Smooth muscle cell of the brain vasculature (primary cell): ENCODE measurements at regions not wholly inside any gene's neighbourhood (a gene's known extent, or its start where the extent isn't known, plus 50 kb on each side); places are given as distances from the start of the nearest gene placed in this dataset.
"Not testable (repeated sequence)": the region's sequence is repeated elsewhere in the genome, so short reads cannot be mapped to it uniquely, and the experiment has no call there.

Experiments
- DNase-seq: peaks from one replicate; pipeline ENCODE4 v3.0.0-alpha.2; 2012; ENCODE audit warnings: low read depth, low spot score

DNA sequence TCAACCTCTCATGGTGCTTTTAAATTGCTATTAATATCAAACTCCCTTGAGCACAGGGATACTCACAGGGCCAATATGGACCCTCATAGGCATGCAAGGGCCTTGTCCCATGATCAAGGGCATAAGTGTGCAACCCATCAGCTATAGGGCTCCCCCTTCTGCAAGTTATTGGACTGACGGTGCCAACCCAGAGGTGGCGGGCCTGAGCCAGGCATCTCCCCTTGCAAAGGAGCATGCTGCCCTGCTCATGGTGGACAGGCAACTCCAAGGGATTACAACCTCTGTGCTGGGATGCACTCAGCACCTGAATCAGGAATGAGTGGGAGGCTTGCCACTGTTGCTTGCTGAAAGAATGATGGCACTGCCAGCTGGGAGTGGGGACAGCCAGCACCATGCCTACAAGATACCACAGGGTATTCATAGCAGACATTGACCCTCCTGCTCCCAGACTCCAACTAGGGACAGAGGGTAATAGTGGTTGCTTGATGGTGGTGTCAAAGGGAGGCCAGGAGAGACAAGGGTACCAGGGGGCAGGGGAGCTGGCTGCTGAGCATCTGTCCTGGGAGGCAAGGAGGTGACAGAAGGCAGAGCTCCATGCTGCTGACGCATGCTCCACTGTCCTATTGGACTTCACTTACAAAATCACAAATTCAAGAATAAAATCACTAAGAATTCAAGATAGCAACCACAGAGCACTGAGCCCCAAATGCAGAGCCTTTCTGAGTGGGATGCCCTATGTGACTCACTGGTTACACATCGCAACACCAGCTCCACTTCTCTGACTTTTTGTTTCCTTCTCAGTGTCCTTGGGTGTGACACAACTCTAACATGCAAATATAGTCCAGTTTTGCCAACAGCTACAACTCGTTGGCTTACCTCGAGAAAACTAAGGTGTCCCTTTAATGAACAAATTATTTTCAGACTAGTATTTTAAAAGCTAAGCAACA, 157.1 kb upstream of the CCDC150 start:
- no peak for DNase-seq

DNA sequence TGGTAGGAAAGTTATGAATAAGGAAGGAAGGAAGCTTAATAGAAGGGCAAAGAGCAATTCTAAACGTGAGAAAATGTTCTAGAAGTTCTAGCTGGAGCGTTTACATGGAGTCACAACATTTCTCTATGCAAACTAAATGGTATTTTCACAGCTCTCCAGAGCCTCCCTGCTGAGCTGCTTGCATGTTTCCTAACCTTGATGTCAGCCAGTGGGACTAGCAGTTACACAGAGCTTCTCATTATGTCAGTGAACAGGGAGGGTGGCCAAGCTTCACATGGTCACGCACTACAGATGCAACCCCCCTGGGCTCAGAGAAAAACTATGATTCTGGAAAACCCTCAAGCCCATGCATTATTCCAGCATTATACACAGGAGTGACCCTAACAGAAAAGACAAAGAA, 153.4 kb upstream of the CCDC150 start:
- DNase-seq, result peak; percentile 36

DNA sequence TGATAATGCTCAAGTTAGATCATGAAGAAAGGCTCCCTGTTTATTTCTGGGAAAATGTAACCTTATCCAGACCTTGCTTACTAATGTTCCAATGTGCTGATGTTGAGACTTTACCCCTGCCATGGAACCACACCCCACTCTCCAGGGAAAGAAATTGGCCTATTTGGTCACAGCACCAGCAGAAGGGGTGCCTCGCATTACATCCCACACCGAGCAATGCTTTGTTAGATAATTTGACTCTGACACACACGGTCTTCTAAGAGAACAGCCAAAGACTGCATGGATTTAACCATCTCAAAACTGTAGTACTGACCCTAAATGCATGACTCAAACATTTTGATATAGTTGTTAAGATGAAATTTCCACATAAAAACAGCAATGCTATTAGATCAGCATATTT, 152.1 kb upstream of the CCDC150 start:
- DNase-seq, result no peak

DNA sequence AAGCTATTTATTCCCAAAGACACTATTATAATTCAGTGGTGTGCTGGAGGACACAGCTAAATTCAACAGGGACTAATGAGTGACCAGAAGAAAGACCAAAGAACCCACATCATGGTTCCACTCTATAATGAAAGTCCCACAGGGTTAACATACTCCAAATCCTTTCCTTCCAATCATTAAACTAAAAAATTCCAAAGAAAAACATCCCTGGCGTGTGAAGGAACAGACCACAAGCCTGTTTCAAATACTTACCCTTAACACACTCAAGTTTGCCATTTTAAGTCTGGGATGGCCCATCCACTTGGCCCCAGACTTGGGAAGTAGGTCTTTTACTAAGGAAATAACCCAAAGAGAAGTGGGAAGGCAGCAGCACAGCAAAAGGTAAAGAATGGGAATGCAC, 150.1 kb upstream of the CCDC150 start:
- no peak for DNase-seq

DNA sequence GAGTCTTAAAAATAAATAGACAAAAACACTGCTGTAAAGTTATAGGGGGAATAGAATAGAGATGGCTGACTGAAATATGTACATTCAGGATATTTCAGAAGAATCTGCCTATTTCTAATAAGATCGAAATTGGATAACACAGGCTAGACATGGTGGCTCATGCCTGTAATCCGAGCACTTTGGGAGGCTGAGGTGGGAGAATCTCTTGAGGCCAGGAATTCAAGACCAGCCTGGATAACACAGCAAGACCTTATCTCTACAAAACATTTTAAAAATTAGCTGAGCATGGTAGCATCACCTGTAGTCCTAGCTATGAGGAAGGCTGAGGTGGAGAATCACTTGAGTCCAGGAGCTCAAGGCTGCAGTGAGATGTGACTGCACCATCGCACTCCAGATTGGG, 146.6 kb upstream of the CCDC150 start:
- no peak for DNase-seq

DNA sequence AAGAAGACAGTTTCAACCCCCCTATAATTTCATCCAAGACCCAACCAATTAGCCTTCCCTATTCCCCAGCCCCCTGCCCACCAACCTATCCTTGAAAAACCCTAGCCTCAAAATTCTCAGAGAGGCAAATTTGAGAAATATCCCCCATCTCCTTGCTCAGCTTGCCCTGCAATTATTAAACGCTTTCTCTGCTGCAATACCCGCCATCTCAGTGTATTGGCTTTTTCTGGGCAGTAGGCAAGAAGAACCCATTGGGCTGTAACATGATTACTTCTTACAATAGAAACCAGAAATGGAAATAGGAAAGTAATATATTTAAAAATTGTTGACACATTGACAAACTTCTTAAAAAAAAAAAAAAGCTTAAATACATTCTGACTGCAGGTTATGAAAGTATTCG, 140.6 kb upstream of the CCDC150 start:
- DNase-seq, result no peak

DNA sequence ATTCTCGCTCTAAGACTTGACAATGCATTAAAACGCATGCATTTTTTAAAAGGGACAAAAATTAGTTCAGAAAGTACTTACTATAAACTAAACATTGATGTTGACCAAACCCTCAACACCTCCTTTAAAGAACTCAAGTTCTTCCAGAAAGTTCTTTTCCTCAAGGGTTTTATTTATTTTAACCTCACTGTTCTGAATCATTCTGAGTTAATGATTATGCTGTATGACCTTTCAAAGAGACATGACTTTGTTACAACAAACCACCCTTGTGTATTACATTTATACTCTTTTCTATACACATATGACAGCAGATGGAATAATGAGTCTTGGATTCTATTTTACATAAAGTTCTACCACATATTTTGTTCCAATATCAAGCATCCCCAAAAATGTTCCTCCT, 139.8 kb upstream of the CCDC150 start:
- no peak for DNase-seq

DNA sequence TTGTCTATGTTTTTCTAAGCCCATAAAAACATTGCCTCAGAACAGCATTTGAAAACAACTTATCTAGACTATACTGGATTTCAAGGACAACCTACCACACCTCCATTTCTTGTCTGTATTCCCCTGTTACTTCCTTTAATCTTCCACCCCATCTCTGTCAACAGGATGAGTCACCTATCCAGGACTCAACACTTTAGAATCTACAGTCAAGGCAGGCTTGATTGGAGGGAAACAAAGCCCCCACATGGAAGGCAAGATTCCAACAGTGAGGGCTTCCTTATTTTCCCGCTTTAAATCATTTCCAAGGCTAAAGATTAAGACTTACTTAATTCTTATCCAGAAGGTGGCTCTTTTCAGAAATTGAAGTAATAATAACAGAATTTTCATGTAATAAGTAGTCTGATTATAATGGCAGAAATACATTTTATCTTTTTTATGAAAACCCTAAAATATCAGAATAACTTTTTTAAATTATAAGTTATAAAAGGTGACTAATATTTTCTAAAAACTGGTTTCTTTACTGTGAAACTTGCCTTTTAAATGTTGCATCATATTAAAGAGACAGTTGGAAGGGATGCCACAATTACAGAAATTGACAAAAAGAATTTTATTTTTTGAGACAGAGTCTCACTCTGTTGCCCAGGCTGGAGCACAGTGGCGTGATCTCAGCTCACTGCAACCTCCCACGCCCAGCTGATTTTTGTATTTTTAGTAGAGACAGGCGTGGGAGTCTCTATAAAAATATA, 138.7 kb upstream of the CCDC150 start:
- DNase-seq, result no peak

DNA sequence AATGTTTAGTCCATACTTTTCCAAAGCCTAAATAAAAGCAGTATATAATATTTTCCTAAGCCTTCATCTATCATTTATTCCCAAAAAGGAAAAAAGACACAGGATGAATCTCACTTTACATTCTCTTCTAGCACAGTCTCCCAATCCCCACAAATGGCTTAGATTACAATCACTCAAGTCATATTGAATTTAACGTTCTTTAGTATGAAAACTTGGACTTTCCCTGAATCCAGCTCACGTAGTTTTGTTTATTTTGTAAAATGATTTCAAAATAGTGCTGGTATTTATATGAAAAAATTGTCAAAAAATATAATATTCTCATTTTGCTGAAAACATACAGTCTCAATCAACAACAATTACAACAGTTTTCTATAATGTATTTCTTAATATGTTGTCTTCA, 137.7 kb upstream of the CCDC150 start:
- DNase-seq, result no peak

DNA sequence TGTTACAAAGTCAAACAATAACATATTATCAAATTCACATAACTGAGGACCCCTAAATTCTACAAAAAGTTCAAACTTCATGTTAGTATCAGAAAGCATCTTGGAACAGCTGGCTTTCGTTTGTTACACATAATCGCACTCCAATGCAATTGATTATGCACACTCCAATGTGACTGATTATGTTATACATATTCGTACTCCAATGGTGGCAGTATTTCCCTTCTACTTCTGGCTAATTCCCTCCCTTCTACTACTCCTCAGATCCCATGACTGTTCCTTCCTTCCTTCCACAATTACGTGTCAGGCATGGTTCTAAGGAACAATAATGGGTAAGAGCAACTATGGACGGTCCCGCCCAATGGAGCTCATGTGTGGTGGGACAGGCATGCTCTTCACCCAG, 137.1 kb upstream of the CCDC150 start:
- DNase-seq, result no peak

DNA sequence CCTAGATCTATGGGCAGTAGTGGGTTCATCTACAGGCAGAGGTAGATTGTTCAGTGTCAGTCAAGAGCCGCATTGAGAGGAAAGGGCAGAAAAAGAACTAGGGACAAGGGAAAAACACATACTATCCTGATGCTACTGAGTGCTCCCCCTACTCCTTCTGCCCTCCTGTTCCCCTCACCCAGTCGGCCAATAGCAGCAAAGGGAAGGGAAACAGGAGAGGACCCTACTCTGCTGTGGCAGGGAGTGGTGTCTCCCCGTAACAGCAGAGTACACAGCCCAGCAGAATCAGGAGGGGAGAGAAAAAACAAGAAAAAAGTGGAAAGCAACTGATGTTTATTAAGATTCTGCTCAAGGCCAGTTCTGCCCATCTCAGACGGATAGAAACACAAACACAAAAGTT, 136.1 kb upstream of the CCDC150 start:
- no peak for DNase-seq

DNA sequence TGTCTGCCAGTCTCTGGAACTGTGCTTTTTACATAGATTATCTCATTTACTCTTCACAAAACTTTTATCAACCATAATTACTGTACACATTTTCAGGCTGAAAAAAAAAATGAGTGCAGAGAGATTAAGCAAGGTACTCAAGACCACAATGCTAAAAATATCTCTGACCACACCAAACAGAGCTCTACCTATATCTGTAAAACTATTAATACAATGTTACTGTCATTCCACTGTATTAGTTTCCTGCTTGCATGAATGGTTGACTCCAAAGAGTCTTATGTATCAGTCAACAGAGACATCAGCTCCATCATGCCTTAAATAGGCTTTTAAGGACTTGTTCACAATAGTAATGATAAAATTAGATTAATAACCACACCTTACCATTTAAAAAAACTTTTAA, 134.7 kb upstream of the CCDC150 start:
- DNase-seq, result no peak

DNA sequence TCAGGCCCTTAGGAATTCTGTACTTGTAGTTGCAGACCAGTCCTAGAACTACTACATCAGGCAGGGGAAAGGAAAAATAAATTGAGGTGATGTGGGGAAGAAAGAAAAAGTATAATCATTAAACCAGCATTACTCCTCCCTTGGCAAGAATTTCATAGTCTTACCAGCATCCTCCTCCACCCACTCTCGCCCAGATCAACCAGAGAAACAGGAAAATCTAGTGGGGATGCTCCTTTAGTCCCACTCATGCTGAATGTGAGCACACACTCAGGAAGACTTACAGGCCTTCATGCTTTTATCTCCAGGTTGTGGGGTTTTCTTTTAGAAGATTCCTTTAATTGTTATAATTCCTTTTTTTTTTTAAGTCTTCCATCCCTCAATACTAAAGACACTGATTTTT, 129.3 kb upstream of the CCDC150 start:
- no peak for DNase-seq

DNA sequence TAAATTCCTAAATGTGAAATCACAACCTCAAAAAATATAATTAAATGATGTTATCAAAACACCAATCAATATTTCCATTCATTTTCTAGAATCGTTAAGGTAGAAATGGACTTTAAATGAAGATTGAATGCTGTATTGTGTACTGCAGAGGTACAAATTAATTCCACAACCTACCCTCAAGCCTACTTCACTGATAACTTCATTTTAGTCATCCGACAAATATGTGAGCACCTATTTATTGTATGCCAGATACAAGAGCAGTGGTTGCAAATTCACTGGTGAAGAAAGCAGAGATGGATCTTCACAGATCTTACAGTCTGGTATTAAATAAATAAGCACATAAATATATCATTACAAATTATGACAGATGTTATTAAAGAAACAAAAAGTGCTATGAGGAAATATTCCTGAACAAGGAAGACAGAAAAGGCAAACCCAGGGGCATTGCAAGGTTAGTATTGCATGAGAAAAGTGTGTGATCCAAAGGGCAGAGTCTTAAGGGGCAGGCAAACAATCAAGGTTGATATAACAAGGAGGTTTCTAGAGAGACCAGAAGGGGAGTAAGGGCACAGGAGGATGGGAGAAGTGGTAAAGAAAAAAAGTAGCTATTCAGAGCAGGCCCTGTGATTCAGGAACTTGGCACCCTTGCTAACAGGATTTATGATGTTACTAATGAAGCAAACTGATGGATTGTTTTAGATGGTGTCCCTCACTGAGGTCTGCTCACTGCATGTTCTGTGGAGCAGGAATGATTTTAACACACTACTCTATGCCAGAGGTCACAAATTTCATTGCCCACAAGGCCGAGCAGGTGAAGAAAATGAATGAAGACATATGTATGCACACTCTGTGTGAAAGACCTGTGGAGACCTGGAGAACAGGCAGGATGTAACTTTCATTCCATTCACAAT, 128.0 kb upstream of the CCDC150 start:
- no peak for DNase-seq

DNA sequence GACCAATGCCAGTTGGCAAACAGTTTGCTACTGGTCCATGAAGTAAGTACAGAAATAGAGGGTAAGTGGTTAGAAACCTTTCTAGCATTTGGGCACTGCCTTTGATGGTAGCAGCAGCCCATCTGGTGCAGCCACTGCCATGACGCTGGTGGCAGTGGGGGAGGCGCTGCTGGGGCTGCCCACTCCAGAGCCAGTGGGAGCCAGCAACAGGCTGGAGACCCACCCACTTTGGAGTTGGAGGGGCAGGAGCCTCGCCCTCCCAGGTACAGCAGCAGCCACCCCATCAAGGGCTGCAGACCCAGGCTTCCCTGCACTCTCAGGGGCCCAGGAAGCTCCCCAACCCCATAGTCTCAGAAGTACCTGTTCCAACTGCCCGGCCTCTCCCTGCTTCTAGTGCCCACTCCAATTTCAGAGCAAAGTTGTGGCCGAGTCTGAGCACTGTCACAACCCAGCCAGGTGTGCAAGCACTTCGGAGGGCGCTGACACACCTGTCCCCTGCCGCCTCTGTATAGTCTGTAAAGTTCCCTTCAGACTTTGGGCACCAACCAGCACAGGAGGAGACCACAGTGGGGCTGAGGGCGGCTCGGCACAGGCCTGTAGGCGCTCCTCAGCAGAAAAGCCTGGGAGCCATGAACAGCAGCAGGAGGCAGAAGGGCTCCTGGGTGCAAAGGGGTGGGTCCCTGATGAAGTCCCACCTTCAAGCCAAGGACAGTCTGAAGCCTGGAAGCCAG, 125.6 kb upstream of the CCDC150 start:
- DNase-seq, result no peak

DNA sequence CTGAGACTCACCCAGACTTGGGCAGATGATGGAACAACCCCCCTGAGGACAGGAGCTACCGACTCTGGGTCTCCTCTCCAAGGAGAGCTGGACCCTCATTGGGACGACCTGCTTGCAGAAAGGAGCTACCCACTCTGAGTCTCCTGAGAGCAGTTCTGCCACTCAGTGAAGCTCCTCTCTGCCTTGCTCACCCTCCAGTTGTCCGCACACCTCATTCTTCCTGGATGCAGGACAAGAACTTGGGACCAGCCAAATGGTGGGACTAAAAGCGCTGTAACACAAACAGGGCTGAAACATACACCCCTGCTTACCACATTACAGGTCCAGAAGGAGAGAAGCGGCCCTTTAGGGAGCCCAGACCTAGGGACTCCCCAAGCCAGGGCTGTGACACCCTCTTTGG, 124.9 kb upstream of the CCDC150 start:
- no peak for DNase-seq

DNA sequence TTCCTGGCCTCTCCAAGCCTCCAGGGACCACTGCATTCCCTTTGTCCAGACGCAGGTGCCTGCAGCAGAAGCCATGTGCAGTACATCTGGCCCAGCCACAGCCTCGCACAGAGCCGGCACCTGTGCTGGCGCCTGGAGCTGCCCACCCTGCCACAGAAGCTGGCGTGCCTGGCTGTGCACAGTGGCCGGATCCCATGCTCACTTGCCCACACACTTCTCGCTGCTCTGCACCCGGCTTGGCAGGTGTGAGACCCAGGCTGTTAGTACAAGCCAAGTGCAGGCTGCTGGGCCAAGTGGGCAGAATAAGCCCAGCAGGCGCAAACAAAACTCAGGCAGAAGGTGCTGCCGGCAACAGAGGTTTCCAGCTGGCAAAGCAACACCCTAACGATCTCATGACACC, 124.5 kb upstream of the CCDC150 start:
- no peak for DNase-seq

DNA sequence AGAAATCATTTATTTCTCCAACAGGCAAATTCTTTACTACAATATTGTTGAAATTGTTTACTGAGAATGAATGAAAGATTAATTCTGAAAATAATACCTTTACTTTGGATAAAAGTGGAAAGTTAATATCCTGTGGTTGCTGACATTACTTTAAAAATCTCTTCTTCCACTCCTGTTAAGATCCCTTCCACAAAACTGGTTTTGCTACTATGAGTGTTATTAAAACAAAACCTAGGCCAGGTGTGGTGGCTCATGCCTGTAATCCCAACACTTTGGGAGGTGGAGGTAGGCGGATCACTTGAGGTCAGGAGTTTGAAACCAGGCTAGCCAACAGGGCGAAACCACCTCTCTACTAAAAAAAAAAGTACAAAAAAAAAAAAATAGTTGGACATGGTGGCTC, 123.9 kb upstream of the CCDC150 start:
- no peak for DNase-seq

DNA sequence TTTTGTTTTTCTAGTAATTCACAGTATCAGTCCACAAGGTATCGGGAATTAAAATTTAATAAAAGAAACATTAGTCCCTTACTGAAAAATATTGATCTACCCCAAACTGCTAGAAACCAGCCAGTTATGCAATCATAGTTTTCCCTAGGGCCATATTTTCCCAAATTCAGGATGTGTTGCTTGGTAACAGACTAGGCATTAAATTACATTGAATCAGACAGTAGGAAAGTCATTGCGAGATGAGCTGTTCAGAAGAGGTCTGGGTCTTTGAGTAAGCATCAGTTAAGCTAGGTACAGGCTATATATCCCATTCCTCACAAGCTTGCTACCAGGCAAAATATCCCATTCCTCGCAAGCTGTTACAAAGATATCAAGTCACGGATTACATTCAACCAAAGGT, 123.0 kb upstream of the CCDC150 start:
- no peak for DNase-seq

DNA sequence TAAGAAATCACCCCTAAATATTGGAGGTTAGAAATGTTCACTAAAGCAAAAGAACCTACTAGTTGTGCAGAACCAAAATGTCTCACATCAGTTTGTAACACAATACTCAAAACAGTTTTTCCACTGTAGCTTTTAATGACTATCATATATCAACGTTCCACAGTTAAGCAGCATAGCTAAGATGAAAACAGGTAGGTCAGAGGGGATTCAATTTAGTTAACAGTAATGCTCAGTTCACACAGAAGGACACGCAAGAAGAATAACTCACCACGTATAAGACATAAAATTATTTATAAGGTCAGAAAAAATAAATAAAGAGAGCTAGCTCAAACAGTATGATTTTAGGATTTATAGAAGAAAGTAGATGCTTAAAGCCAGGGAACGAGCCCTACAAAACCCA, 118.9 kb upstream of the CCDC150 start:
- DNase-seq, result no peak

DNA sequence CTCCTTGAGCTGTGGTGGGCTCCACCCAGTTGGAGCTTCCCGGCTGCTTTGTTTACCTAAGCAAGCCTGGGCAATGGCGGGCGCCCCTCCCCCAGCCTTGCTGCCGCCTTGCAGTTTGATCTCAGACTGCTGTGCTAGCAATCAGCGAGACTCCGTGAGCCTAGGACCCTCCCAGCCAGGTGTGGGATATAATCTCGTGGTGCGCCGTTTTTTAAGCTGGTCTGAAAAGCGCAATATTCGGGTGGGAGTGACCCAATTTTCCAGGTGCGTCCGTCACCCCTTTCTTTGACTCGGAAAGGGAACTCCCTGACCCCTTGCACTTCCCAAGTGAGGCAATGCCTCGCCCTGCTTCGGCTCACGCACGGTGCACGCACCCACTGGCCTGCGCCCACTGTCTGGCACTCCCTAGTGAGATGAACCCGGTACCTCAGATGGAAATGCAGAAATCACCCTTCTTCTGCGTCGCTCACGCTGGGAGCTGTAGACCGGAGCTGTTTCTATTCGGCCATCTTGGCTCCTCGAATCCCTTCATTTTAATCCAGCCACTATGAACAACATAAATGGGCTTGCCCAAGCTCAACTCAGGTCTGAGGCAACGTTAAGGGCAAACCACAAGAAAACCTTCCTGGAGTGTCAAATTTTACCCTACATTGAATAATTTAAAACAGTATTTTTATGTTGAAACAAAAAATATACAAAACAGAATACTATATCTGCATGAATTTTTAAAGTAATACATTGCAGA, 112.4 kb upstream of the CCDC150 start:
- DNase-seq, result not testable (repeated sequence)
